Ascending aorta (tissue), 2 donors: ENCODE measurements at regions not wholly inside any gene's neighbourhood (a gene's known extent, or its start where the extent isn't known, plus 50 kb on each side); places are given as distances from the start of the nearest gene placed in this dataset.
"Not testable (repeated sequence)": the region's sequence is repeated elsewhere in the genome, so short reads cannot be mapped to it uniquely, and the experiment has no call there.

ENCODE experiments used
- DNase-seq, 2 donors: peaks; one replicate each; pipeline ENCODE4 v3.0.0-alpha.2; 2019; ENCODE audit warnings: low spot score in 2 of 2
- H3K27ac ChIP-seq, 2 donors: fragments of 200-600 bp; sonication (generic); one replicate each; pipeline ENCODE4 v1.5.1; 2016 to 2017; ENCODE audit warnings: mild to moderate bottlenecking in 1 of 2
- H3K27me3 ChIP-seq: fragments of 200-600 bp; sonication (generic); one replicate; pipeline ENCODE4 v1.5.1; 2017
- H3K36me3 ChIP-seq, 2 donors: fragments of 200-600 bp; sonication (generic); one replicate each; pipeline ENCODE4 v1.5.1; 2016
- H3K4me1 ChIP-seq, 2 donors: fragments of 200-600 bp; sonication (generic); one replicate each; pipeline ENCODE4 v1.5.1; 2016 to 2017; ENCODE audit warnings: mild to moderate bottlenecking in 1 of 2
- H3K4me3 ChIP-seq, 2 donors: fragments of 200-600 bp; sonication (generic); one replicate each; pipeline ENCODE4 v1.5.1; 2016 to 2017; ENCODE audit warnings: mild to moderate bottlenecking in 1 of 2
- H3K9me3 ChIP-seq, 2 donors: fragments of 200-600 bp; sonication (generic); one replicate each; pipeline ENCODE4 v1.5.1; 2016
- intact Hi-C: fragments of 100-400 bp; cut with DNase I; formaldehyde crosslinking; loops from one replicate; pipeline ENCODE4 v1.15.1; 2023
- TF ChIP-seq, protein P1 (sequence below), 3 experiments: fragments of 200-600 bp in 2 of 3; fragments of 450-650 bp in 1 of 3; sonication (generic) in 2 of 3; IDR thresholded peaks; one replicate each; pipeline ENCODE4 v1.5.1; 2016 to 2019; ENCODE audit warnings: antibody characterized with exemption in 3 of 3, mild to moderate bottlenecking in 1 of 3, moderate library complexity in 1 of 3

DNA sequence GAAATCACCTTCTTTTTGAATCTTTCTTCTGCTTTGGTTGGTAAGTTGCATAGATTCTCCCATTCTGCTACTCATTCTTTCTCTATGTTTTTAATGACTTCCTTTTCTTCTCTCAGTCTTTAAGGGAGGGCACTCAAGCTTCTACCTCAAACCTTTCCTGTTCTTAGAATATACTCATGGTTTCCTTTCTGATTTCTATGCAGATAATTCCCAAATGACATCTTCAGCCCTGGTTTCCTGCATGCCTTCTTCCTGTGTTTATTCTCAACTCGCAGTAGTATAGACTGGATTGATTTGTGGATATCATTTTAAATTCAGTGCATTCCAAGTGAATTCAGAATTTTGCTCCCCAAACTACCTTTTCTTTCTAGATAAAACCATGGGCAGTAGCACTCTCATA, 803.6 kb downstream of the METTL15 start:
- Histone ChIP-seq H3K36me3 (no peaks in the 10 kb centered on the region), H3K27ac (no peak overlapping the region), H3K27me3 (no peaks in the 10 kb centered on the region), H3K4me3 (no peak overlapping the region), H3K9me3 (no peaks in the 10 kb centered on the region), H3K4me1 (no peaks in the 10 kb centered on the region)
- TF ChIP-seq, protein P1, sequence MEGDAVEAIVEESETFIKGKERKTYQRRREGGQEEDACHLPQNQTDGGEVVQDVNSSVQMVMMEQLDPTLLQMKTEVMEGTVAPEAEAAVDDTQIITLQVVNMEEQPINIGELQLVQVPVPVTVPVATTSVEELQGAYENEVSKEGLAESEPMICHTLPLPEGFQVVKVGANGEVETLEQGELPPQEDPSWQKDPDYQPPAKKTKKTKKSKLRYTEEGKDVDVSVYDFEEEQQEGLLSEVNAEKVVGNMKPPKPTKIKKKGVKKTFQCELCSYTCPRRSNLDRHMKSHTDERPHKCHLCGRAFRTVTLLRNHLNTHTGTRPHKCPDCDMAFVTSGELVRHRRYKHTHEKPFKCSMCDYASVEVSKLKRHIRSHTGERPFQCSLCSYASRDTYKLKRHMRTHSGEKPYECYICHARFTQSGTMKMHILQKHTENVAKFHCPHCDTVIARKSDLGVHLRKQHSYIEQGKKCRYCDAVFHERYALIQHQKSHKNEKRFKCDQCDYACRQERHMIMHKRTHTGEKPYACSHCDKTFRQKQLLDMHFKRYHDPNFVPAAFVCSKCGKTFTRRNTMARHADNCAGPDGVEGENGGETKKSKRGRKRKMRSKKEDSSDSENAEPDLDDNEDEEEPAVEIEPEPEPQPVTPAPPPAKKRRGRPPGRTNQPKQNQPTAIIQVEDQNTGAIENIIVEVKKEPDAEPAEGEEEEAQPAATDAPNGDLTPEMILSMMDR (IDR thresholded peaks at IDR 0.05): no peak
- intact Hi-C loops: no loop called here
- DNase-seq: no peak

DNA sequence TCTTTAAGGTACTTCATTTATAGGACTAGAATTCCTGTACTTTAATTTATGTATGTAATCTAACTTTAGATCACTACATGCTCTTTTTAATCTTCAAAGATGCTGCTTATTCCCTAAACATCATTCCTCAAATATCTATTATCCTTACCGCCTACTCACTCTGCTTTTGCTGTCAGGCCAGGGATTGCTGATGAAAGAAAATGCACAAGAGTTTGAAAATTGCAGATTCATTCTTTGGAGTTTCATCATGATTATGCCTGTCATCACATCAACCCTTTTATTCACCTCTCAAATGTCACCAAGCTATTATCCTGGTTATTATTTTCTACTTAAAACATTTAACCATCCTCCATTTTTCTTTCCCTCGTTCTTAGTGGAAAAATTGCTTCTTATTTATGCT, 802.7 kb downstream of the METTL15 start:
- DNase-seq: no peak
- Histone ChIP-seq H3K27ac (no peak overlapping the region), H3K9me3 (no peaks in the 10 kb centered on the region), H3K36me3 (no peaks in the 10 kb centered on the region), H3K4me3 (no peak overlapping the region), H3K4me1 (no peaks in the 10 kb centered on the region), H3K27me3 (no peaks in the 10 kb centered on the region)
- intact Hi-C loops: no loop called here
- TF ChIP-seq, protein P1 (IDR thresholded peaks at IDR 0.05): no peak

DNA sequence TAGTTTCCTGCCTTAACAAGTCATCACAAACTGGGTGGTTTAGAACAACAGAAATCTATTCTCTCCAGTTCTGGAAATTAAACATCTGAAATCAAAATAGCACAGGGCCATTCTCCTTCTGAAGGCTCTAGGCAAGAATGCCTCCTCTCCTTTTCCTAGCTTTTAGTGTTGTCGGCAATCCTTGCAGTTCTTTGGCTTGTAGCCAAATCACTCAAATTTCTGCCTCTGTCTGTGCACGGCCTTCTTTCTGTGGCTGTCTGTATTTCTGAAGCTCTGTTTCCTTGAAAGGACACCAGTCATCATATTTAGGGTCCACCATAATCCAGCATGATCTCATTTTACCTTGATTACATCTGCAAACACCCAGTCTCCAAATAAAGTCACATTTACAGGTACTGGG, 795.5 kb downstream of the METTL15 start:
- Histone ChIP-seq H3K36me3 (no peaks in the 10 kb centered on the region), H3K27ac (no peak overlapping the region), H3K4me1 (no peaks in the 10 kb centered on the region), H3K4me3 (no peak overlapping the region), H3K9me3 (no peaks in the 10 kb centered on the region), H3K27me3 (no peaks in the 10 kb centered on the region)
- TF ChIP-seq, protein P1 (IDR thresholded peaks at IDR 0.05): no peak
- no peak for DNase-seq
- intact Hi-C loops: no loop called here

DNA sequence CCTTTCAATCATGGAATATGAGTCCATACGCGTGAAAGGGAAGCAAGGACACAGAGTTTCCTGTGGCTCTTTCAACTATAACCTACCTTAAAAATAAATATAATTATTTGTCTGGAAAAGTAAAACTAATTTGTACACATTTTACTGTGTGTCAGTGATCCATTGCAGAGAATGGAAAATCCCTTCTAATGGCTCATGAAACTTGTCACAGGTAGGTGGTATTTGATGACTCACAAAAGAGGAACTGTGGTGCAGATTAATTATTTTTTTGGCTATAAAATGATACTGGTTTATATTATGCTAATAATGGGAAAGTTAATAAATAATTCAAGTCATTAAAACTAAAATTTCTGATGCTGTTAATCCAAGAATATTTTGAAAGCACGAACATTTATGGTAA, 792.2 kb downstream of the METTL15 start:
- intact Hi-C loops: no loop called here
- TF ChIP-seq, protein P1 (IDR thresholded peaks at IDR 0.05): no peak
- Histone ChIP-seq H3K36me3 (no peaks in the 10 kb centered on the region), H3K9me3 (no peaks in the 10 kb centered on the region), H3K27me3 (no peaks in the 10 kb centered on the region), H3K27ac (no peak overlapping the region), H3K4me3 (no peak overlapping the region), H3K4me1 (no peaks in the 10 kb centered on the region)
- no peak for DNase-seq

DNA sequence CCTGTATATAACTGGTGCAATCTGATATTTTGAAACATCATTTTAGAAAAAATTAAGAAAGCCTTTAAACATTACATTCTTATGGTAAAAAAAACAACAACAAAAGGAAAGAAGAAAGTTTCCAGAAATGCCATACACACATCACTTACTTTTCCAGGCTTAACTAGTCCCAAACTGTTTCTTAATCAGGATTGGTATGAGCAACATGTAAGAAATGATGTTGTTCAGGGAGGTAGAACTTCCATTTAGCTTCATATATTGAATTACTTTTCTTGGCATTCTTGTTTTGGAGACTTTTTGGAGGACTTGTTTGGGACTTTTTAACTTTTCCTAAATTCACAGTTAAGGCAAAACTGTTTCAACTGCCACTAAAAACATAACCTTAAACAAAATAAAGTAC, 791.5 kb downstream of the METTL15 start:
- H3K9me3 ChIP-seq: no peaks in the 10 kb centered on the region
- no peaks in the 10 kb centered on the region for H3K27me3 ChIP-seq
- no peaks in the 10 kb centered on the region for H3K4me1 ChIP-seq
- no peak for DNase-seq
- no peak overlapping the region for H3K4me3 ChIP-seq
- intact Hi-C loops: no loop called here
- H3K36me3 ChIP-seq: no peaks in the 10 kb centered on the region
- H3K27ac ChIP-seq: no peak overlapping the region
- TF ChIP-seq, protein P1 (IDR thresholded peaks at IDR 0.05): no peak

DNA sequence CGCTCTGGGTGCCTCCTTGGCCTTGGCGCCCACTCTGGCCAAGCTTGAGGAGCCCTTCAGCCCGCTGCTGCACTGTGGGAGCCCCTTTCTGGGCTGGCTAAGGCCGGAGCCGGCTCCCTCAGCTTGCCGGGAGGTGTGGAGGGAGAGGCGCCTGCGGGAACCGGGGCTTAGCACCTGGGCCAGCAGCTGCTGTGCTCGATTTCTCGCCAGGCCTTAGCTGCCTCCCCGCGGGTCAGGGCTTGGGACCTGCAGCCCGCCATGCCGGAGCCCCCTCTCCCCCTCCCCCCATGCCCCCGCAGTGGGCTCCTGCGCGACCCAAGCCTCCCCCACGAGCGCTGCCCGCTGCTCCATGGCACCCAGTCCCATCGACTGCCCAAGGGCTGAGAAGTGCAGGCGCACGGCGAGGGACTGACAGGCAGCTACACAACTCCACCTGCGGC, 782.4 kb downstream of the METTL15 start:
- H3K36me3 ChIP-seq, H3K27ac ChIP-seq, H3K9me3 ChIP-seq, H3K4me1 ChIP-seq, DNase-seq, H3K4me3 ChIP-seq, H3K27me3 ChIP-seq, intact Hi-C loops: not testable (repeated sequence)
